H1 (cell line): ENCODE measurements at regions not wholly inside any gene's neighbourhood (a gene's known extent, or its start where the extent isn't known, plus 50 kb on each side); places are given as distances from the start of the nearest gene placed in this dataset.

Source experiments
- CTCF ChIA-PET: fragments of 300-600 bp; sonication (Branson Sonifier 250); formaldehyde crosslinking; loops from one replicate; lab custom pipeline; 2021; ENCODE audit not compliant: partially characterized antibody; lab: Charles Lee
- POLR2A ChIA-PET: fragments of 300-600 bp; sonication (Branson Sonifier 250); formaldehyde crosslinking; loops from one replicate; lab custom pipeline; 2021; ENCODE audit warnings: inconsistent platforms; ENCODE audit not compliant: partially characterized antibody; lab: Charles Lee
- DNase-seq, 2 experiments: peaks; one replicate each; pipeline versions ENCODE4 v3.0.0 to v3.0.0-alpha.2; 2010 to 2022; ENCODE audit warnings: low spot score in 2 of 2, low read depth in 1 of 2, mixed read lengths in 1 of 2
- FAIRE-seq: peaks from 2 replicates; lab custom pipeline; 2011; peaks lifted over from hg19 to GRCh38; lab: Jason Lieb, UNC
- H2AFZ ChIP-seq: 2 replicates; pipeline ENCODE4 v1.8.1; 2012; ENCODE audit warnings: low read length, inconsistent platforms
- H2AK5ac ChIP-seq: 2 replicates; pipeline ENCODE4 v1.6.1; 2013; ENCODE audit warnings: low read depth, low read length
- H2BK120ac ChIP-seq: replicated peaks from 2 replicates; pipeline ENCODE3; 2013; ENCODE audit warnings: low read depth, low read length, inconsistent platforms
- H2BK12ac ChIP-seq: 2 replicates; pipeline ENCODE4 v1.6.1; 2013; ENCODE audit warnings: low read depth, low read length
- H2BK15ac ChIP-seq: 2 replicates; pipeline ENCODE4 v1.6.1; 2013; ENCODE audit warnings: low read length
- H2BK20ac ChIP-seq: 2 replicates; pipeline ENCODE4 v1.6.1; 2013; ENCODE audit warnings: low read length
- H2BK5ac ChIP-seq: 2 replicates; pipeline ENCODE4 v1.6.1; 2013; ENCODE audit warnings: low read depth, low read length
- H3K14ac ChIP-seq: 2 replicates; pipeline ENCODE4 v1.6.1; 2013; ENCODE audit warnings: inconsistent platforms; ENCODE audit not compliant: insufficient read length
- H3K18ac ChIP-seq: 2 replicates; pipeline ENCODE4 v1.6.1; 2013; ENCODE audit warnings: low read length; ENCODE audit errors: extremely low read depth
- H3K23ac ChIP-seq: 2 replicates; pipeline ENCODE4 v1.6.1; 2013; ENCODE audit warnings: inconsistent platforms; ENCODE audit not compliant: insufficient read length
- H3K23me2 ChIP-seq: 2 replicates; pipeline ENCODE4 v1.6.1; 2013; ENCODE audit warnings: low read depth, low read length
- H3K27ac ChIP-seq: 2 replicates; pipeline ENCODE4 v1.6.1; 2011; ENCODE audit warnings: low read depth, low read length, inconsistent platforms
- H3K27me3 ChIP-seq, 4 experiments: replicated peaks in 1 of 4; 1 replicate in 1 of 4; 2 replicates in 3 of 4; pipeline versions ENCODE4 v1.6.1 to v1.8.1; 2011 to 2013; ENCODE audit warnings: low read length in 3 of 4, mild to moderate bottlenecking in 3 of 4, inconsistent platforms in 2 of 4, mixed read lengths in 2 of 4, moderate library complexity in 1 of 4; ENCODE audit not compliant: control insufficient read depth in 3 of 4, insufficient read depth in 3 of 4; ENCODE audit errors: extremely low read depth in 1 of 4
- H3K36me3 ChIP-seq, 4 experiments: 2 replicates each; pipeline versions ENCODE4 v1.6.1 to v1.8.1; 2011 to 2013; ENCODE audit warnings: mild to moderate bottlenecking in 4 of 4, low read length in 3 of 4, moderate library complexity in 2 of 4, control low read depth in 1 of 4, inconsistent platforms in 1 of 4; ENCODE audit not compliant: insufficient read depth in 4 of 4, control insufficient read depth in 2 of 4
- H3K4ac ChIP-seq: replicated peaks from 2 replicates; pipeline ENCODE3; 2013; ENCODE audit warnings: low read length, low read depth, mixed read lengths, inconsistent platforms; ENCODE audit not compliant: insufficient read length
- H3K4me1 ChIP-seq, 4 experiments: replicated peaks in 1 of 4; 1 replicate in 1 of 4; 2 replicates in 3 of 4; pipeline versions ENCODE4 v1.6.1 to v1.8.1; 2011 to 2013; ENCODE audit warnings: low read length in 3 of 4, inconsistent platforms in 2 of 4, mixed read lengths in 1 of 4; ENCODE audit not compliant: insufficient read depth in 4 of 4, control insufficient read depth in 3 of 4
- H3K4me2 ChIP-seq, 2 experiments: 2 replicates each; pipeline versions ENCODE4 v1.6.1 to v1.8.1; 2011 to 2013; ENCODE audit warnings: low read depth in 2 of 2, low read length in 2 of 2, control low read depth in 1 of 2, inconsistent platforms in 1 of 2, mild to moderate bottlenecking in 1 of 2; ENCODE audit not compliant: insufficient read depth in 1 of 2
- H3K4me3 ChIP-seq, 4 experiments: fragments of 200-600, 300-600 bp in 1 of 4; sonication (generic), shearing (Covaris generic), sonication (Bioruptor Twin) in 1 of 4; 2 replicates each; pipeline versions ENCODE4 v1.5.1 to v1.8.1; 2011 to 2016; ENCODE audit warnings: low read length in 4 of 4, low read depth in 3 of 4, control low read depth in 2 of 4, inconsistent platforms in 2 of 4, mild to moderate bottlenecking in 2 of 4, mixed read lengths in 1 of 4, moderate library complexity in 1 of 4; ENCODE audit not compliant: insufficient read depth in 2 of 4; ENCODE audit errors: extremely low read depth in 1 of 4
- H3K56ac ChIP-seq: replicated peaks from 2 replicates; pipeline ENCODE3; 2013; ENCODE audit warnings: low read depth, mild to moderate bottlenecking, mixed read lengths, low read length, inconsistent platforms; ENCODE audit not compliant: insufficient read length
- H3K79me1 ChIP-seq: 2 replicates; pipeline ENCODE4 v1.6.1; 2013; ENCODE audit warnings: low read depth, low read length, control low read depth
- H3K79me2 ChIP-seq, 2 experiments: 2 replicates each; pipeline versions ENCODE4 v1.6.1 to v1.8.1; 2012 to 2013; ENCODE audit warnings: low read length in 2 of 2, mild to moderate bottlenecking in 2 of 2, inconsistent platforms in 1 of 2; ENCODE audit not compliant: insufficient read depth in 2 of 2, control insufficient read depth in 1 of 2
- H3K9ac ChIP-seq, 4 experiments: replicated peaks in 1 of 4; 1 replicate in 1 of 4; 2 replicates in 3 of 4; pipeline versions ENCODE4 v1.6.1 to v1.8.1; 2011 to 2013; ENCODE audit warnings: low read depth in 3 of 4, low read length in 3 of 4, control low read depth in 2 of 4, mild to moderate bottlenecking in 2 of 4, moderate library complexity in 2 of 4, inconsistent platforms in 1 of 4; ENCODE audit errors: extremely low read depth in 1 of 4
- H3K9me3 ChIP-seq, 2 experiments: 2 replicates each; pipeline versions ENCODE4 v1.6.1 to v1.8.1; 2012 to 2013; ENCODE audit warnings: mild to moderate bottlenecking in 2 of 2, moderate library complexity in 2 of 2, control low read depth in 1 of 2, inconsistent platforms in 1 of 2, low read depth in 1 of 2, low read length in 1 of 2, mixed read lengths in 1 of 2; ENCODE audit not compliant: insufficient read depth in 2 of 2
- H4K20me1 ChIP-seq, 2 experiments: replicated peaks in 1 of 2; 2 replicates each; pipeline versions ENCODE3 to v1.8.1; 2011 to 2013; ENCODE audit warnings: inconsistent platforms in 2 of 2, low read length in 2 of 2, mild to moderate bottlenecking in 1 of 2; ENCODE audit not compliant: insufficient read depth in 2 of 2, control insufficient read depth in 1 of 2
- H4K5ac ChIP-seq: 2 replicates; pipeline ENCODE4 v1.6.1; 2013; ENCODE audit warnings: low read length, low read depth, mixed read lengths, inconsistent platforms; ENCODE audit not compliant: insufficient read length
- H4K8ac ChIP-seq: 2 replicates; pipeline ENCODE4 v1.8.0; 2013; ENCODE audit warnings: mild to moderate bottlenecking, moderate library complexity, low read length, inconsistent platforms; ENCODE audit not compliant: insufficient read depth; ENCODE audit errors: extremely low read depth
- H4K91ac ChIP-seq: replicated peaks from 2 replicates; pipeline ENCODE3; 2013; ENCODE audit warnings: low read length, mixed read lengths, inconsistent platforms; ENCODE audit not compliant: insufficient read length
- BRCA1 ChIP-seq: IDR thresholded peaks from 2 replicates; pipeline ENCODE4 v1.6.1; 2012; ENCODE audit warnings: low read depth, low read length, improper control_type of control experiment
- E2F6 ChIP-seq: IDR thresholded peaks from 2 replicates; pipeline ENCODE4 v1.6.1; 2012; ENCODE audit warnings: inconsistent platforms
- FOSL1 ChIP-seq: IDR thresholded peaks from 2 replicates; pipeline ENCODE4 v1.6.1; 2011; ENCODE audit warnings: mild to moderate bottlenecking, low read depth, low read length, moderate library complexity; ENCODE audit not compliant: insufficient read depth
- KDM5A ChIP-seq: fragments of 200-600 bp; IDR thresholded peaks from 2 replicates; pipeline ENCODE4 v1.7.1; 2012; ENCODE audit warnings: mild to moderate bottlenecking, low read length, inconsistent platforms, mixed read lengths
- RAD21 ChIP-seq, 2 experiments: IDR thresholded peaks in 1 of 2; conservative IDR thresholded peaks in 1 of 2; 2 replicates each; pipeline ENCODE4 v1.6.1; 2011; ENCODE audit warnings: low read depth in 2 of 2, low read length in 2 of 2, improper control_type of control experiment in 1 of 2, inconsistent platforms in 1 of 2, mild to moderate bottlenecking in 1 of 2, moderate library complexity in 1 of 2
- RBBP5 ChIP-seq: IDR thresholded peaks from 2 replicates; pipeline ENCODE4 v1.7.1; 2012; ENCODE audit warnings: low read depth, mild to moderate bottlenecking, inconsistent platforms, low read length, moderate library complexity, borderline replicate concordance
- RNF2 ChIP-seq: fragments of 200-900, 300-1000 bp; sonication (generic); IDR thresholded peaks from 2 replicates; pipeline ENCODE4 v1.7.1; 2016; ENCODE audit warnings: borderline replicate concordance, low read depth, mild to moderate bottlenecking, antibody characterized with exemption, low read length; ENCODE audit not compliant: poor library complexity, severe bottlenecking; ENCODE audit errors: missing control alignments
- SAP30 ChIP-seq: fragments of 300-600 bp; sonication (generic); IDR thresholded peaks from 2 replicates; pipeline ENCODE4 v1.7.1; 2012; ENCODE audit warnings: low read length, moderate library complexity, mild to moderate bottlenecking, inconsistent platforms; ENCODE audit not compliant: insufficient read depth, insufficient replicate concordance
- SIN3A ChIP-seq, 2 experiments: IDR thresholded peaks in 1 of 2; conservative IDR thresholded peaks in 1 of 2; 2 replicates each; pipeline ENCODE4 v1.6.1; 2011 to 2012; ENCODE audit warnings: low read length in 2 of 2, improper control_type of control experiment in 1 of 2, low read depth in 1 of 2, mild to moderate bottlenecking in 1 of 2
- SIX5 ChIP-seq: IDR thresholded peaks from 2 replicates; pipeline ENCODE4 v1.6.1; 2011; ENCODE audit warnings: mild to moderate bottlenecking, low read depth, low read length
- SP4 ChIP-seq: IDR thresholded peaks from 2 replicates; pipeline ENCODE4 v1.6.1; 2012; ENCODE audit warnings: low read length, inconsistent platforms
- TAF1 ChIP-seq: IDR thresholded peaks from 2 replicates; pipeline ENCODE4 v1.6.1; 2011; ENCODE audit warnings: mild to moderate bottlenecking, low read depth, low read length
- YY1 ChIP-seq: IDR thresholded peaks from 2 replicates; pipeline ENCODE4 v1.6.1; 2011; ENCODE audit warnings: low read depth, mild to moderate bottlenecking, low read length
- WGBS, 2 experiments: shearing (Covaris generic) in 1 of 2; methylation state at CpG; one replicate each; pipeline versions ENCODE4 v1.1.6 to v1.1.7; 2013 to 2015; ENCODE audit warnings: low lambda C conversion rate in 2 of 2, mixed read lengths in 2 of 2, inconsistent platforms in 1 of 2, low coverage in 1 of 2, missing lambda C conversion rate in 1 of 2; ENCODE audit not compliant: insufficient replicate concordance in 2 of 2, insufficient coverage in 1 of 2, insufficient read length in 1 of 2; ENCODE audit errors: extremely low coverage in 1 of 2, missing lambda C conversion rate in 1 of 2; 5-methylcytosine and 5-hydroxymethylcytosine counted together

DNA sequence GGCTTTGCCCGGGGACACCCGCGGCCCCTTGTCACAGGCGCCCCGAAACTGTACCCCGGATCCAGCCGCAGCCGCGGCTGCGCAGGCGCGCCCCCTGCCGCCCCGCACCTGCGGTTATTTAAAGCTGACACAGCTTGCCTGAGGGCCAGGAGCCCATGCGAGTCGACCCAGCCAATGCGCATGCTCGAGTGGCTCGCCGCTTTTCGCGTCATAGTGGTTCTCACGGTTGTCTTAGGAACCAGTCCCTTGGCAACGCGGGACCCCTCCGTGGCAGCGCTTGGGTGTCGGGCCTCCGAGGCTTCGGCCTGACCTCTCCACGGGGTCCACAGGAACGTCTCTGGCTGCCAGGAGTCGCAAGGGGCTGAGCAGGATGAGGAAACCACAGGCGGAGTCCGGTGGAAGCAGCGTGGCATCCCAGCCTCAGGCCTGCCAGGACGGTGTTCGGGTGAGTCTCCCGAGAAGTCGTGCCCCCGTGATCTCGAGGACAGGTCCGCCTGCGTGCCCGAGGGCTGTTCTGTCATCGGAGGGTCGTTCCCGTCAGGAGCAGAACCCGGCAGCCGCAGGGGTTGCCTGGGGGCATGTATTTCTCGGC is 716.9 kb downstream of the KCNJ18 start:
- no peak overlapping the region for H3K14ac ChIP-seq
- no peak overlapping the region for H2AFZ ChIP-seq
- H3K18ac ChIP-seq, result no peak overlapping the region
- no peak overlapping the region for H2BK5ac ChIP-seq
- no peaks in the 10 kb centered on the region for H3K27me3 ChIP-seq
- POLR2A ChIA-PET, result no interaction called here
- H4K91ac ChIP-seq, result no peak overlapping the region
- no peaks in the 10 kb centered on the region for H3K79me1 ChIP-seq
- peaks cover 0 to 3% (median 0%) of the 10 kb centered on the region in 4 experiments; a peak in 1 of 8 replicates for H3K36me3 ChIP-seq
- no peak for DNase-seq
- no peaks in the 10 kb centered on the region for H4K20me1 ChIP-seq
- no peak overlapping the region for H2BK20ac ChIP-seq
- no peak overlapping the region for H2BK12ac ChIP-seq
- no peak overlapping the region for H2BK120ac ChIP-seq
- H3K9me3 ChIP-seq, result peaks cover 36 to 60% of the 10 kb centered on the region in 2 experiments
- H2BK15ac ChIP-seq, result no peak overlapping the region
- H4K5ac ChIP-seq, result no peak overlapping the region
- no peak overlapping the region for H2AK5ac ChIP-seq
- H3K4ac ChIP-seq, result no peak overlapping the region
- FAIRE-seq, result no peak
- no peak overlapping the region for H3K56ac ChIP-seq
- no peak overlapping the region for H3K4me2 ChIP-seq
- CTCF ChIA-PET, result no interaction called here
- H3K9ac ChIP-seq, result no peak overlapping the region
- no peak overlapping the region for H3K27ac ChIP-seq
- H3K4me3 ChIP-seq, result no peak overlapping the region
- TF ChIP-seq RBBP5 (no peak), RAD21 (IDR thresholded peaks at IDR 0.05 in 1 of 2, conservative IDR thresholded peaks at IDR 0.05 in 1 of 2; ENCODE audit: low read depth in 2 of 2, low read length in 2 of 2) (no peak), KDM5A (no peak), FOSL1 (no peak), SIX5 (no peak), RNF2 (no peak), YY1 (no peak), SP4 (no peak), E2F6 (no peak), SAP30 (no peak), BRCA1 (no peak), TAF1 (no peak), SIN3A (conservative IDR thresholded peaks at IDR 0.05 in 1 of 2, IDR thresholded peaks at IDR 0.05 in 1 of 2; ENCODE audit: low read depth in 1 of 2, low read length in 2 of 2) (no peak)
- no peak overlapping the region for H4K8ac ChIP-seq
- H3K23me2 ChIP-seq, result no peaks in the 10 kb centered on the region; the same call in 1 of the 2 replicates
- H3K4me1 ChIP-seq, result no peaks in the 10 kb centered on the region
- H3K79me2 ChIP-seq, result no peaks in the 10 kb centered on the region
- 93% methylated on average over 42 of the region's 52 CpGs; no CpG with 5 or more reads in 1 of the 2 experiments for WGBS, 2 experiments
- H3K23ac ChIP-seq, result no peak overlapping the region
